ENCODE measurements at regions not wholly inside any gene's neighbourhood (a gene's known extent, or its start where the extent isn't known, plus 50 kb on each side); places are given as distances from the start of the nearest gene placed in this dataset.

GRCh38 chr16:74146643-74147042 is 150.0 kb upstream of the PSMD7 start:
- POLR2A ChIA-PET: no interaction called here
- no peaks in the 10 kb centered on the region for H3K4me1 ChIP-seq (ENCODE audit: control insufficient read depth, insufficient read depth, low read length)
- no peak for DNase-seq (ENCODE audit: low read depth, low spot score)
- SMC1A ChIA-PET (ENCODE audit: uncharacterized antibody, unreplicated experiment): interaction anchor here (1.2 kb wide), 1 partner anchor 13 kb away, joined by 3 read pairs; no protein-coding TSS in a partner anchor
- H3K27me3 ChIP-seq (replicated peaks in 1 of 2; ENCODE audit: control insufficient read depth in 2 of 2, insufficient read depth in 2 of 2, low read length in 1 of 2): no peaks in the 10 kb centered on the region
- no peak for TF ChIP-seq BACH1 (IDR thresholded peaks at IDR 0.05; ENCODE audit: borderline replicate concordance)
- TF ChIP-seq MEF2B (IDR thresholded peaks at IDR 0.05; ENCODE audit: partially characterized antibody, poor library complexity, severe bottlenecking): no peak
- no peak for TF ChIP-seq RB1 (IDR thresholded peaks at IDR 0.05; ENCODE audit: borderline replicate concordance)
- TF ChIP-seq IKZF1 (conservative IDR thresholded peaks at IDR 0.05): no peak
- TF ChIP-seq WRNIP1 (IDR thresholded peaks at IDR 0.05; ENCODE audit: borderline replicate concordance, low read depth, low read length): no peak
- no peak for TF ChIP-seq GATAD2B (conservative IDR thresholded peaks at IDR 0.05; ENCODE audit: low read depth)
- no peak overlapping the region for H3K4me3 ChIP-seq
- ATAC-seq: no peak
- H3K9me3 ChIP-seq (replicated peaks; ENCODE audit: control insufficient read depth, insufficient read depth, low read length): no peaks in the 10 kb centered on the region
- 25% methylated on average over 2 of the region's 2 CpGs for WGBS (ENCODE audit: insufficient coverage, insufficient replicate concordance, low lambda C conversion rate, missing lambda C conversion rate)
- H3K4me2 ChIP-seq (ENCODE audit: control insufficient read depth, insufficient read depth): no peak overlapping the region
- H3K79me2 ChIP-seq (ENCODE audit: control insufficient read depth, insufficient read depth, low read length): no peaks in the 10 kb centered on the region
- in situ Hi-C loops (cut with MboI): no loop called here
- H2AFZ ChIP-seq (ENCODE audit: control insufficient read depth, low read depth, low read length): no peak overlapping the region
- intact Hi-C loops (cut with micrococcal nuclease; ENCODE audit: unreplicated experiment): no loop called here
- FAIRE-seq: no peak
- RAD21 ChIA-PET (ENCODE audit: unreplicated experiment): no interaction called here
- no peaks in the 10 kb centered on the region for H4K20me1 ChIP-seq (ENCODE audit: control insufficient read depth, insufficient read depth)
- no peaks in the 10 kb centered on the region for H3K36me3 ChIP-seq (ENCODE audit: control insufficient read depth in 2 of 2, insufficient read depth in 2 of 2, low read length in 1 of 2)
- no peak overlapping the region for H3K9ac ChIP-seq (ENCODE audit: control insufficient read depth, insufficient read depth, low read length)
- CTCF ChIA-PET: no interaction called here
- H3K27ac ChIP-seq (ENCODE audit: control insufficient read depth, insufficient read depth): no peak overlapping the region
- BruUV-seq (replicated peaks): no TSS peak

GRCh38 chr16:74143171-74143570 is 153.4 kb upstream of the PSMD7 start:
- no peak overlapping the region for H3K27ac ChIP-seq (ENCODE audit: control insufficient read depth, insufficient read depth)
- ChIA-PET RAD21 (ENCODE audit: unreplicated experiment) (no interaction called here), CTCF (no interaction called here), SMC1A (ENCODE audit: uncharacterized antibody, unreplicated experiment) (interaction anchor here (0.6 to 0.9 kb wide), 2 partner anchors 16 to 346 kb away, joined by 4 to 5 read pairs; no protein-coding TSS in a partner anchor), POLR2A (no interaction called here)
- no peaks in the 10 kb centered on the region for H3K27me3 ChIP-seq (replicated peaks in 1 of 2; ENCODE audit: control insufficient read depth in 2 of 2, insufficient read depth in 2 of 2, low read length in 1 of 2)
- no peaks in the 10 kb centered on the region for H3K4me1 ChIP-seq (ENCODE audit: control insufficient read depth, insufficient read depth, low read length)
- no peaks in the 10 kb centered on the region for H3K9me3 ChIP-seq (replicated peaks; ENCODE audit: control insufficient read depth, insufficient read depth, low read length)
- no peaks in the 10 kb centered on the region for H3K36me3 ChIP-seq (ENCODE audit: control insufficient read depth in 2 of 2, insufficient read depth in 2 of 2, low read length in 1 of 2)
- intact Hi-C loops (cut with micrococcal nuclease; ENCODE audit: unreplicated experiment): no loop called here
- WGBS (ENCODE audit: insufficient coverage, insufficient replicate concordance, low lambda C conversion rate, missing lambda C conversion rate): 12% methylated on average over 3 of the region's 3 CpGs
- no TSS peak for BruUV-seq (replicated peaks)
- H3K4me3 ChIP-seq: no peak overlapping the region
- ATAC-seq (no peak), FAIRE-seq (no peak), DNase-seq (ENCODE audit: low read depth, low spot score) (no peak)
- no peak overlapping the region for H2AFZ ChIP-seq (ENCODE audit: control insufficient read depth, low read depth, low read length)
- no peaks in the 10 kb centered on the region for H3K79me2 ChIP-seq (ENCODE audit: control insufficient read depth, insufficient read depth, low read length)
- H3K4me2 ChIP-seq (ENCODE audit: control insufficient read depth, insufficient read depth): no peak overlapping the region
- no peak overlapping the region for H3K9ac ChIP-seq (ENCODE audit: control insufficient read depth, insufficient read depth, low read length)
- no peaks in the 10 kb centered on the region for H4K20me1 ChIP-seq (ENCODE audit: control insufficient read depth, insufficient read depth)
- in situ Hi-C loops (cut with MboI): no loop called here
- TF ChIP-seq KLF5 (IDR thresholded peaks at IDR 0.05; ENCODE audit: partially characterized antibody): no peak
- TF ChIP-seq RB1 (IDR thresholded peaks at IDR 0.05; ENCODE audit: borderline replicate concordance): no peak
- TF ChIP-seq RAD21 (IDR thresholded peaks at IDR 0.05; ENCODE audit: insufficient read depth, low read depth, low read length): no peak
- TF ChIP-seq SIX5 (IDR thresholded peaks at IDR 0.05; ENCODE audit: low read depth, low read length, severe bottlenecking): no peak
- TF ChIP-seq PKNOX1 (IDR thresholded peaks at IDR 0.05): no peak
- TF ChIP-seq IKZF2 (IDR thresholded peaks at IDR 0.05): no peak
- TF ChIP-seq HSF1 (IDR thresholded peaks at IDR 0.05; ENCODE audit: low read depth, low read length): no peak
- TF ChIP-seq ELK1 (IDR thresholded peaks at IDR 0.05; ENCODE audit: low read depth, low read length): no peak
